Kidney epithelial cell (primary cell): ENCODE measurements at regions not wholly inside any gene's neighbourhood (a gene's known extent, or its start where the extent isn't known, plus 50 kb on each side); places are given as distances from the start of the nearest gene placed in this dataset.

Experiments used
- DNase-seq: peaks from one replicate; pipeline ENCODE4 v3.0.0-alpha.2; 2010; ENCODE audit warnings: low read depth
- H3K27me3 ChIP-seq: 2 replicates; pipeline ENCODE4 v1.6.0; 2011; ENCODE audit warnings: low read length; ENCODE audit not compliant: control insufficient read depth, insufficient read depth
- H3K36me3 ChIP-seq: 2 replicates; pipeline ENCODE4 v1.5.1; 2011; ENCODE audit warnings: low read length; ENCODE audit not compliant: control insufficient read depth, insufficient read depth
- H3K4me3 ChIP-seq: 2 replicates; pipeline ENCODE4 v1.5.1; 2011; ENCODE audit warnings: low read depth, mild to moderate bottlenecking, control low read depth, low read length
- CTCF ChIP-seq: IDR thresholded peaks from 2 replicates; pipeline ENCODE4 v1.5.1; 2011; ENCODE audit warnings: mild to moderate bottlenecking, moderate library complexity, low read length, control low read depth, inconsistent platforms; ENCODE audit not compliant: insufficient read depth, poor library complexity, severe bottlenecking

- TF ChIP-seq CTCF, result no peak
- no peaks in the 10 kb centered on the region for H3K27me3 ChIP-seq
- H3K4me3 ChIP-seq, result no peak overlapping the region
- no peak for DNase-seq
- no peaks in the 10 kb centered on the region for H3K36me3 ChIP-seq
These were observed 372.2 kb downstream of the METTL4 start for GRCh38 chr18:2199060-2199459.

- Histone ChIP-seq H3K36me3 (no peaks in the 10 kb centered on the region), H3K27me3 (no peaks in the 10 kb centered on the region), H3K4me3 (no peak overlapping the region)
- DNase-seq, result no peak
- TF ChIP-seq CTCF, result no peak
These were observed 370.2 kb downstream of the METTL4 start for GRCh38 chr18:2201036-2201600.

- Histone ChIP-seq H3K36me3 (no peaks in the 10 kb centered on the region), H3K27me3 (no peaks in the 10 kb centered on the region), H3K4me3 (no peak overlapping the region)
- TF ChIP-seq CTCF, result no peak
- no peak for DNase-seq
These were observed 366.6 kb downstream of the METTL4 start for GRCh38 chr18:2204736-2205135.

GRCh38 chr18:2207294-2207693 is 364.0 kb downstream of the METTL4 start:
- no peaks in the 10 kb centered on the region for H3K36me3 ChIP-seq
- no peak overlapping the region for H3K4me3 ChIP-seq
- no peak for TF ChIP-seq CTCF
- no peaks in the 10 kb centered on the region for H3K27me3 ChIP-seq
- no peak for DNase-seq

- Histone ChIP-seq H3K27me3 (no peaks in the 10 kb centered on the region), H3K36me3 (no peaks in the 10 kb centered on the region), H3K4me3 (no peak overlapping the region)
- TF ChIP-seq CTCF, result no peak
- no peak for DNase-seq
These were observed 358.6 kb downstream of the METTL4 start for GRCh38 chr18:2212598-2213205.

GRCh38 chr18:2213905-2214304 is 357.4 kb downstream of the METTL4 start:
- DNase-seq, result no peak
- no peak for TF ChIP-seq CTCF
- Histone ChIP-seq H3K27me3 (no peaks in the 10 kb centered on the region), H3K36me3 (no peaks in the 10 kb centered on the region), H3K4me3 (no peak overlapping the region)
